HCT116 (cell line): ENCODE measurements at regions not wholly inside any gene's neighbourhood (a gene's known extent, or its start where the extent isn't known, plus 50 kb on each side); places are given as distances from the start of the nearest gene placed in this dataset.

Source experiments
- ATAC-seq: fragments of 200-7000 bp; cut with Tn5 transposase; 2 replicates; pipeline ENCODE4 v1.9.1; 2020; ENCODE audit warnings: mild to moderate bottlenecking, moderate library complexity
- BruUV-seq: library from RNA; stranded (reverse); fragments of 400-500 nt; replicated peaks from 2 replicates; lab custom pipeline; 2021; lab: Mats Ljungman, UMichigan
- CTCF ChIA-PET: fragments of 300-600 bp; sonication (Branson Sonifier 250); formaldehyde crosslinking; loops from one replicate; lab custom pipeline; 2021; ENCODE audit warnings: antibody characterized with exemption; lab: Charles Lee
- POLR2A ChIA-PET: fragments of 300-600, 350-600 bp; sonication (Branson Sonifier 250); formaldehyde crosslinking; loops from one replicate; lab custom pipeline; 2021; ENCODE audit warnings: antibody characterized with exemption; lab: Charles Lee
- RAD21 ChIA-PET, 2 experiments: fragments of 300-600 bp; sonication (Branson Sonifier 250); formaldehyde crosslinking; loops; one replicate each; lab custom pipeline; 2023; ENCODE audit warnings: low total read pairs in 2 of 2; ENCODE audit not compliant: uncharacterized antibody in 2 of 2, unreplicated experiment in 2 of 2, low non-redundant PET in 1 of 2; lab: Charles Lee
- DNase-seq: peaks from one replicate; pipeline ENCODE4 v3.0.0-alpha.2; 2010; ENCODE audit warnings: low read depth, low spot score
- H2AFZ ChIP-seq: fragments of 200-600 bp; shearing (Covaris generic), sonication (generic); 2 replicates; pipeline ENCODE4 v1.6.1; 2017; ENCODE audit warnings: low read depth, mixed run types, mixed read lengths, antibody characterized with exemption, low read length; ENCODE audit not compliant: poor library complexity, severe bottlenecking
- H3K27ac ChIP-seq: 2 replicates; pipeline ENCODE4 v1.5.1; 2012; ENCODE audit warnings: low read depth, low read length
- H3K27me3 ChIP-seq: fragments of 200-600 bp; sonication (generic); 2 replicates; pipeline ENCODE4 v1.6.1; 2016; ENCODE audit warnings: mixed run types, low read length, mixed read lengths; ENCODE audit not compliant: insufficient read depth
- H3K36me3 ChIP-seq, 2 experiments: fragments of 200-500 bp in 1 of 2; fragments of 200-600 bp in 1 of 2; sonication (Bioruptor generic) in 1 of 2; sonication (generic) in 1 of 2; 2 replicates each; pipeline versions ENCODE4 v1.5.1 to v1.6.1; 2014 to 2016; ENCODE audit warnings: low read length in 2 of 2, inconsistent platforms in 1 of 2, mixed read lengths in 1 of 2, mixed run types in 1 of 2; ENCODE audit not compliant: insufficient read depth in 2 of 2, control insufficient read depth in 1 of 2
- H3K4me1 ChIP-seq, 2 experiments: fragments of 200-600 bp in 1 of 2; sonication (generic) in 1 of 2; 2 replicates each; pipeline versions ENCODE4 v1.5.1 to v1.6.1; 2012 to 2017; ENCODE audit warnings: low read length in 2 of 2, inconsistent platforms in 1 of 2, mild to moderate bottlenecking in 1 of 2, mixed read lengths in 1 of 2, mixed run types in 1 of 2, moderate library complexity in 1 of 2; ENCODE audit not compliant: insufficient read depth in 2 of 2, control insufficient read depth in 1 of 2
- H3K4me2 ChIP-seq: fragments of 200-600 bp; sonication (generic); 2 replicates; pipeline ENCODE4 v1.6.1; 2017; ENCODE audit warnings: mixed run types, low read length, mixed read lengths
- H3K4me3 ChIP-seq, 2 experiments: fragments of 200-600 bp in 1 of 2; sonication (generic) in 1 of 2; replicated peaks in 1 of 2; 2 replicates each; pipeline ENCODE4 v1.5.1; 2011 to 2016; ENCODE audit warnings: low read length in 2 of 2, control low read depth in 1 of 2, low read depth in 1 of 2, mild to moderate bottlenecking in 1 of 2, mixed read lengths in 1 of 2, mixed run types in 1 of 2
- H3K79me2 ChIP-seq: fragments of 200-600 bp; sonication (generic); 2 replicates; pipeline ENCODE4 v1.6.1; 2017; ENCODE audit warnings: mild to moderate bottlenecking, mixed run types, low read length, moderate library complexity, mixed read lengths; ENCODE audit not compliant: insufficient read depth
- H3K9ac ChIP-seq: fragments of 200-600 bp; sonication (generic); 2 replicates; pipeline ENCODE4 v1.6.1; 2016; ENCODE audit warnings: low read length, mixed read lengths
- H3K9me2 ChIP-seq: fragments of 200-600 bp; sonication (generic), shearing (Covaris generic); 2 replicates; pipeline ENCODE4 v1.6.1; 2017; ENCODE audit warnings: mixed run types, mild to moderate bottlenecking, moderate library complexity; ENCODE audit not compliant: insufficient read depth
- H3K9me3 ChIP-seq, 2 experiments: fragments of 200-500 bp in 1 of 2; fragments of 200-600 bp in 1 of 2; sonication (Bioruptor generic) in 1 of 2; sonication (generic) in 1 of 2; 2 replicates each; pipeline ENCODE4 v1.6.1; 2014 to 2017; ENCODE audit warnings: low read length in 2 of 2, mixed read lengths in 2 of 2, inconsistent platforms in 1 of 2, low read depth in 1 of 2, mild to moderate bottlenecking in 1 of 2, mixed run types in 1 of 2, moderate library complexity in 1 of 2; ENCODE audit not compliant: control insufficient read depth in 1 of 2, insufficient read depth in 1 of 2
- H4K20me1 ChIP-seq: fragments of 200-600 bp; sonication (generic), shearing (Covaris generic); 2 replicates; pipeline ENCODE4 v1.6.1; 2017; ENCODE audit warnings: mixed run types, mild to moderate bottlenecking, moderate library complexity; ENCODE audit not compliant: insufficient read depth
- CBX3 ChIP-seq: IDR thresholded peaks from 2 replicates; pipeline ENCODE4 v1.6.1; 2012; ENCODE audit warnings: low read depth
- EGR1 ChIP-seq: IDR thresholded peaks from 2 replicates; pipeline ENCODE4 v1.6.1; 2012; ENCODE audit warnings: low read depth
- ELF1 ChIP-seq: IDR thresholded peaks from 2 replicates; pipeline ENCODE4 v1.6.1; 2012; ENCODE audit warnings: low read depth, borderline replicate concordance
- EZH2phosphoT487 ChIP-seq: fragments of 200-600 bp; IDR thresholded peaks from 2 replicates; pipeline ENCODE4 v1.6.1; 2018; ENCODE audit warnings: antibody characterized with exemption, borderline replicate concordance
- JUND ChIP-seq: IDR thresholded peaks from 2 replicates; pipeline ENCODE4 v1.6.1; 2012
- MAX ChIP-seq: IDR thresholded peaks from 2 replicates; pipeline ENCODE4 v1.6.1; 2012
- RAD21 ChIP-seq: IDR thresholded peaks from 2 replicates; pipeline ENCODE4 v1.6.1; 2012; ENCODE audit warnings: low read depth, mild to moderate bottlenecking
- SP1 ChIP-seq: IDR thresholded peaks from 2 replicates; pipeline ENCODE4 v1.6.1; 2012; ENCODE audit warnings: low read depth
- SRF ChIP-seq: IDR thresholded peaks from 2 replicates; pipeline ENCODE4 v1.6.1; 2012; ENCODE audit warnings: low read depth
- ZBTB33 ChIP-seq: IDR thresholded peaks from 2 replicates; pipeline ENCODE4 v1.6.1; 2011; ENCODE audit warnings: mild to moderate bottlenecking, low read length, moderate library complexity; ENCODE audit not compliant: insufficient replicate concordance; ENCODE audit errors: extremely low read depth
- ZNF274 ChIP-seq: fragments of 200-500 bp; sonication (Bioruptor generic); IDR thresholded peaks from 2 replicates; pipeline ENCODE4 v1.6.1; 2014; ENCODE audit warnings: mild to moderate bottlenecking, low read depth, low read length, inconsistent platforms
- intact Hi-C: fragments of 100-400 bp; cut with micrococcal nuclease; formaldehyde crosslinking; loops from 2 replicates; pipeline ENCODE4 v1.10.0; 2022

- Histone ChIP-seq H2AFZ (no peak overlapping the region), H3K27me3 (no peaks in the 10 kb centered on the region), H3K4me3 (no peak overlapping the region), H3K27ac (no peak overlapping the region), H3K9me2 (no peaks in the 10 kb centered on the region), H3K9ac (no peak overlapping the region), H3K36me3 (no peaks in the 10 kb centered on the region), H4K20me1 (no peaks in the 10 kb centered on the region), H3K4me2 (no peak overlapping the region), H3K79me2 (no peaks in the 10 kb centered on the region), H3K4me1 (no peaks in the 10 kb centered on the region), H3K9me3 (peaks cover 3 to 35% of the 10 kb centered on the region in 2 experiments; a peak in 3 of 4 replicates)
- ATAC-seq (no peak), DNase-seq (no peak)
- ChIA-PET CTCF (no interaction called here), POLR2A (no interaction called here), RAD21 (no interaction called here)
- intact Hi-C loops = no loop called here
- TF ChIP-seq JUND (no peak), MAX (no peak), SP1 (no peak), ELF1 (no peak), CBX3 (no peak), RAD21 (no peak), EGR1 (no peak), ZBTB33 (no peak)
- no TSS peak for BruUV-seq
Measured at GRCh38 chr6:65903992-65904391, 197.0 kb upstream of the EYS start.

- ChIA-PET RAD21 (no interaction called here), POLR2A (no interaction called here), CTCF (no interaction called here)
- H3K9me3 ChIP-seq = peaks cover 3 to 23% of the 10 kb centered on the region in 2 experiments; a peak in 3 of 4 replicates
- no peak overlapping the region for H3K9ac ChIP-seq
- H3K27ac ChIP-seq = no peak overlapping the region
- no peak overlapping the region for H3K4me3 ChIP-seq
- no peak overlapping the region for H3K4me2 ChIP-seq
- no peaks in the 10 kb centered on the region for H3K27me3 ChIP-seq
- intact Hi-C loops = no loop called here
- H3K9me2 ChIP-seq = no peaks in the 10 kb centered on the region
- ATAC-seq (no peak), DNase-seq (no peak)
- no peaks in the 10 kb centered on the region for H4K20me1 ChIP-seq
- no peak overlapping the region for H2AFZ ChIP-seq
- BruUV-seq = no TSS peak
- H3K36me3 ChIP-seq = no peaks in the 10 kb centered on the region
- H3K4me1 ChIP-seq = no peaks in the 10 kb centered on the region
- H3K79me2 ChIP-seq = no peaks in the 10 kb centered on the region
- TF ChIP-seq EZH2phosphoT487 = no peak
- TF ChIP-seq SRF = no peak
- no peak for TF ChIP-seq ZNF274
- no peak for TF ChIP-seq RAD21
Measured at GRCh38 chr6:65900928-65901327, 193.9 kb upstream of the EYS start.
